ENCODE measurements at regions not wholly inside any gene's neighbourhood (a gene's known extent, or its start where the extent isn't known, plus 50 kb on each side); places are given as distances from the start of the nearest gene placed in this dataset.
"Not testable (repeated sequence)": the region's sequence is repeated elsewhere in the genome, so short reads cannot be mapped to it uniquely, and the experiment has no call there.

DNA sequence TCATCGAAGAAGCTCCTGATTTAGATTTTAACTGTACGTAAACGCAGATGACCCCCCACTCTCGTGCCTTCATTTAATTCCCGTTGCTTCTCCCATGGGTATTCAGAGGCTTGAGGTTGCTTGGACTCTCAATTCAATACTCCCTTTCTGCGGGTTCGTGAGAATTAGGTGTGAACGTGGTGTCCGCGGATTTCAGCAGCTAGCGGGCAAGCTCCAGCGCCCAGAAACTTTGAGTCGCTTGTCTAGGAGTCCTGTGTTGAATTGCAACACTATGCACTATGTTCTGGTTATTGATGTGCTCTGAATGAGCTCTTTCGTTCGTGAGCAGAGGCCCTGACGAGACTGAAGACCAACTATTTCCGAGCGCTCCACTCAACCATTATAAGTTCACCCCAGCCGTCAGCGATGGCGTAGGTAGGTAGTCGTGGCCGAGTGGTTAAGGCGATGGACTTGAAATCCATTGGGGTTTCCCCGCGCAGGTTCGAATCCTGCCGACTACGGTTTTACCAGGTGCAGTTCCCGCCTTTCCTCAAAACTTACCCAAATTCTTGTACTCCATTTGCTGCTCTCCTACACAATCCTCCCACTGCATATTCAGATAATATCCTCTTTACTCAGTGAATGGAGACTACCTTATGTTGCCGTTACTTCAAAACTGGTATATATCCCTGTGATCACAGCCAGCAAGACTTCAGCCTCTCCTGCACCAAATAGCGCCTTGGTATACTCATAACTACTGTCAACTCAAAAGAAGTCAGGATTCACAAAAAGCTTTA, 72.6 kb upstream of the ZNF184 start:
- intact Hi-C loops (cut with DNase I) = no loop called here
- ATAC-seq (no peak), DNase-seq (ENCODE audit: missing footprints) (no peak)

GRCh38 chr6:27544612-27545260, 71.8 kb upstream of the ZNF184 start:
- DNase-seq (ENCODE audit: missing footprints) = no peak
- intact Hi-C loops (cut with DNase I) = no loop called here
- no peak for ATAC-seq

- DNase-seq (ENCODE audit: missing footprints); ATAC-seq; intact Hi-C loops (cut with DNase I): not testable (repeated sequence)
Measured at GRCh38 chr6:27544135-27544534, 71.2 kb upstream of the ZNF184 start.

GRCh38 chr6:27542485-27542884, 69.6 kb upstream of the ZNF184 start:
- no peak for DNase-seq (ENCODE audit: missing footprints)
- intact Hi-C loops (cut with DNase I) = no loop called here
- no peak for ATAC-seq

- intact Hi-C loops (cut with DNase I) = no loop called here
- ATAC-seq = no peak
- no peak for DNase-seq (ENCODE audit: missing footprints)
Measured at GRCh38 chr6:27541933-27542297, 69.0 kb upstream of the ZNF184 start.

DNA sequence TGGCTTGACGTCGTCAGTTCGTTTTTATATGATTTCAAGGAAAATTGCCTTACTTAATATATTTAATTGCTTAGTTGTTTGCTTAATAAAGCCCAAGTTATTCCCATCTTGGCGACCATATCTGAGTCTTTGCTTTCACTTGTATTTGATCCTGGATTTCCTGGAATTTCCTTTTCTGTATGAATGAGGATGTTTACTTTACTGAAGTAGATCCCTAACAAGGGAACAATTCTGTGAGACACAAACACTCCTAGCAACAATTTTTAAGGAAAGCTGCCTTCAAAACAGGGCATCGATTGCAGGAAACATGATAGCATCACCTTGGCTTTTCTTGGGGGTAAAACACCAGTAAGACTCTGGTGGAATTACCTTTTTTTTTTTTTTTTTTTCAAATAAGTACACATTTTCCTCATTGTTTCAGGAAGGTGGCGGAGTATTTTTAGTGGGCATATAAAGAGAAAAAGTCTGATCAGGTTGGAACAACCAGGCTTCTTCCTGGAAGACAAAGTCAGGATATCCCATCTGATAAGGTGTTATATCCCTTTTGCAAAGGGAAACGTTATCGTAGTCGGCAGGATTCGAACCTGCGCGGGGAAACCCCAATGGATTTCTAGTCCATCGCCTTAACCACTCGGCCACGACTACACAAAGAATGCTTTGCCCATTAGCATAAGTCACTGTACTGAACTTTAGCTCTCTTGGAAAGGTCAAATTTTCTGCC, 68.5 kb upstream of the ZNF184 start:
- intact Hi-C loops (cut with DNase I) = no loop called here
- DNase-seq (ENCODE audit: missing footprints) = no peak
- no peak for ATAC-seq

GRCh38 chr6:27539551-27539950, 66.6 kb upstream of the ZNF184 start:
- intact Hi-C loops (cut with DNase I) = no loop called here
- DNase-seq (ENCODE audit: missing footprints) = no peak
- ATAC-seq = no peak

DNA sequence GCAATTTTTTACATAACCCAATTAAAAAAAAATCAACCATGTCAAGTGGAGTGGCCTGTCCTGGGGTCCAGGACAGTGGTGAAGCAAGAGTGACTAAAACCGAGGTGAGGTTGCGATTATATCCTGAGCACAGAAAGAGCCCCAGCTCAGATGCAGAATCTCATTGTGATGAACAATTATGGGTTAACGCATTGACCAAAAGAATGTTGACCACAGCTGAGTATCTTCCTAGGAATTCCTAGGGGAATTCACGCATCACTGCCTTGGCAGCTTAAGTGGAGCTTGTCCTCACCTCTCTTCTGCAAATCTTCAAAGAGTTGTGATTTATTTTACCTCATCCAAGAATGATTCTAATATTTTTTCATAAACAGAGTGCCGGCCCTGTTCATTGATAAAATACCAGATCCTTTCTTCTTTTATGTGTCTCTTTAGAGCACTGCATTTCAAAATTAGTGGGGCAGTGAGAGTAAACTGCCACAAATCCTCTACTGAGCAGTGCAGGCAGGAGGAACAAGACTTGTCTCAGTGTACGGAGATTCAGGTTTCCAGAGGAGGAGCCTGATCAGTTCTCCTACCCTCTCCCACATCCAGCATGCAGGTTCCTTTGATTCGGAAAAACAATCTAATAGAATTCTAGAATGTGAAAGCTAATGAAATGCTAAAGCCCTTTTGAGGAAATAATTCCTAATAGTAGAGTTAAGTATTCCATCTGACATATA, 60.1 kb upstream of the ZNF184 start:
- ATAC-seq (no peak), DNase-seq (ENCODE audit: missing footprints) (no peak)
- intact Hi-C loops (cut with DNase I) = no loop called here

GRCh38 chr6:27531772-27532459, 59.0 kb upstream of the ZNF184 start:
- ATAC-seq (no peak), DNase-seq (ENCODE audit: missing footprints) (no peak)
- intact Hi-C loops (cut with DNase I) = no loop called here

DNA sequence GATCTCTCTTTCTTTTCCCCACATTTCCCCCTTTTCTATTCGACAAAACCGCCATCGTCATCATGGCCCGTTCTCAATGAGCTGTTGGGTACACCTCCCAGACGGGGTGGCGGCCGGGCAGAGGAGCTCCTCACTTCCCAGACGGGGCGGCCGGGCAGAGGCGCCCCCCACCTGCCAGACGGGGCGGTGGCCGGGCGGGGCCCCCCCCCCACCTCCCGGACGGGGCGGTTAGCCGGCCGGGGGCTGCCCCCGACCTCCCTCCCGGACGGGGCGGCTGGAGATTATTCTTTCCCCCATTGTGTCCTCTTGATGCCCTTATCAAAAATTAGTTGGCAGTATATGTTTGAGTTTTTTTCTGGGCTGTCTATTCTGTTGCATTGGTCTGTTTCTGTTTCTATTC, 56.9 kb upstream of the ZNF184 start:
- ATAC-seq; intact Hi-C loops (cut with DNase I); DNase-seq (ENCODE audit: missing footprints): not testable (repeated sequence)

DNA sequence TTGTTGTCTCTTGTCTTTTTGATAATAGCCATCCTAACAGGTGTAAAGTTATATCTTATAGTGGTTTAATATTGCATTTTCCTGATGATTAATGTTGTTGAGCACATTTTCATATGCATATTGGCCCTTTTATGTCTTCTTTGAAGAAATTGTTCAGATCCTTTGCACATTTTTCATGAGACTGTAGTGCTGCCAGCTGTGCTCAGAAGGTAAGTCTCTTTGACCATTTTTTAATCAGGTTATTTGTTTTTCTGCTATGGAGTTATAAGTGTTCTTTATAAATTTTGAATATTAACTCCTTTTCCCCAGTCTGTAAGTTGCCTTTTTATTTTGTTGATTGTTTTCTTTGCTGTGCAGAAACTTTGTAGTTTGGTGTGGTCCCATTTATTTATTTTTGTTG, 55.8 kb upstream of the ZNF184 start:
- ATAC-seq (no peak), DNase-seq (ENCODE audit: missing footprints) (no peak)
- intact Hi-C loops (cut with DNase I) = no loop called here

Data from Right ventricle myocardium inferior (tissue), 1 donor.